Cardiac muscle cell (in vitro differentiated cells and primary cell): ENCODE measurements at regions not wholly inside any gene's neighbourhood (a gene's known extent, or its start where the extent isn't known, plus 50 kb on each side); places are given as distances from the start of the nearest gene placed in this dataset.

Source experiments
- DNase-seq, 2 donors: peaks; one replicate each; pipeline versions ENCODE4 v3.0.0 to v3.0.0-alpha.2; 2010 to 2017; ENCODE audit warnings: low read depth in 1 of 2, low spot score in 1 of 2
- H3K27ac ChIP-seq: fragments of 200-600 bp; sonication (generic); 2 replicates; pipeline ENCODE4 v1.5.1; 2016
- H3K27me3 ChIP-seq: fragments of 200-600 bp; sonication (generic); 2 replicates; pipeline ENCODE4 v1.6.0; 2016; ENCODE audit warnings: control low read depth
- H3K36me3 ChIP-seq: fragments of 200-600 bp; sonication (generic); 2 replicates; pipeline ENCODE4 v1.5.1; 2016; ENCODE audit warnings: control low read depth
- H3K4me1 ChIP-seq: fragments of 200-600 bp; sonication (generic); 2 replicates; pipeline ENCODE4 v1.8.1; 2017; ENCODE audit warnings: low read depth, mild to moderate bottlenecking, mixed run types
- H3K4me3 ChIP-seq: fragments of 200-600 bp; sonication (generic); 2 replicates; pipeline ENCODE4 v1.5.1; 2016; ENCODE audit warnings: mild to moderate bottlenecking
- H3K9me3 ChIP-seq: fragments of 200-600 bp; sonication (generic); 2 replicates; pipeline ENCODE4 v1.5.1; 2017; ENCODE audit warnings: low read depth, mild to moderate bottlenecking, control low read depth
- TF ChIP-seq, protein P1 (sequence below): IDR thresholded peaks from 2 replicates; pipeline ENCODE4 v1.5.1; 2012; ENCODE audit warnings: low read depth, mild to moderate bottlenecking, low read length

DNA sequence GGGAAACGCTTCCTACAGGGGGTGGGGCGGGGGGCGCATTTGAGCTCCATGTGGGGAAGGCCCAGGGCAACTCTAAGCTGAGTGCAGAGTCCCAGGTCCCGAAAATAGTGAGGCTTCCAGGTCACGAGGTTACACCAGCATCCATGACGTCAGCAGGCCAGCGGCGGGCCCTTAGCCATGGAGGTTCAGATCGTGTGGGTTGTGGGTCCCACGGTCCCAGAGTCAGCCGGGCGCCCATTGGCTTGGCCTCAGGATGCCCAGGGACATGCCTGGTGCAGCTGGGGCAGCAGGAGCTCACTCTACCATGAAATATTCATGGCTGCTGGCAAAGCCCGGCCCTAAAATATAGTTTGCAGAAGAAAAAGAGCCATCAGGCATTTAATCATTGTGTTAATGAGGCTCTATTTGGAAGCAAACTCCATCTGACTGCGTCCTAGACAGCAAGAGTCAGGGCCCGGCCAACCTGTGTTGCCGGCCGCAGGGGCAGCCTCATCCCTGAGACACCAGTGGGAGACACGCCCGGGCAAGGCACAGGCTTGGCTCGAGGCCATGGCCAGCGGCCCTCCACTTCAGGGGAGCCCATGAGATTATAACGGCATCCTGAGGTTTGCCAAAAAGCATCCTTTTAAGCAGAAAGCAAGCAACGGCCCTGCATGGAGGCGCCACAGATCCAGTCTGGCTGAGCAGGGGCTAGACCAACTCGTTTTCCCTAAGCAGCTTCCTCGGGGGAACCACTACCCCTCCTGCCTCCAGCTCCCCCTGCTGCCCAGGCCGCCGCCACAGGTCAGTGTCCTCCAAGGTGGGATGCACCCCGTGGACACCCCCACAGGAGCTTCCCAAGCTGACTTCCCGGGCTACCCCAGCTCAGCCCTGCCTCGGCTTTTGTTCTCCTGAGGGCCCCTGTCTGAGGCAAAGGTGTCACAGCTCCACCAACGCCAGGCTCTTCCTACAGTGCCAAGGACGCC is 108.9 kb upstream of the PPP1R26 start:
- H3K27me3 ChIP-seq: no peaks in the 10 kb centered on the region
- TF ChIP-seq, protein P1, sequence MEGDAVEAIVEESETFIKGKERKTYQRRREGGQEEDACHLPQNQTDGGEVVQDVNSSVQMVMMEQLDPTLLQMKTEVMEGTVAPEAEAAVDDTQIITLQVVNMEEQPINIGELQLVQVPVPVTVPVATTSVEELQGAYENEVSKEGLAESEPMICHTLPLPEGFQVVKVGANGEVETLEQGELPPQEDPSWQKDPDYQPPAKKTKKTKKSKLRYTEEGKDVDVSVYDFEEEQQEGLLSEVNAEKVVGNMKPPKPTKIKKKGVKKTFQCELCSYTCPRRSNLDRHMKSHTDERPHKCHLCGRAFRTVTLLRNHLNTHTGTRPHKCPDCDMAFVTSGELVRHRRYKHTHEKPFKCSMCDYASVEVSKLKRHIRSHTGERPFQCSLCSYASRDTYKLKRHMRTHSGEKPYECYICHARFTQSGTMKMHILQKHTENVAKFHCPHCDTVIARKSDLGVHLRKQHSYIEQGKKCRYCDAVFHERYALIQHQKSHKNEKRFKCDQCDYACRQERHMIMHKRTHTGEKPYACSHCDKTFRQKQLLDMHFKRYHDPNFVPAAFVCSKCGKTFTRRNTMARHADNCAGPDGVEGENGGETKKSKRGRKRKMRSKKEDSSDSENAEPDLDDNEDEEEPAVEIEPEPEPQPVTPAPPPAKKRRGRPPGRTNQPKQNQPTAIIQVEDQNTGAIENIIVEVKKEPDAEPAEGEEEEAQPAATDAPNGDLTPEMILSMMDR: no peak
- DNase-seq: no peak
- no peaks in the 10 kb centered on the region for H3K36me3 ChIP-seq
- H3K4me3 ChIP-seq: no peak overlapping the region
- no peaks in the 10 kb centered on the region for H3K9me3 ChIP-seq
- H3K27ac ChIP-seq: no peak overlapping the region
- no peaks in the 10 kb centered on the region for H3K4me1 ChIP-seq

DNA sequence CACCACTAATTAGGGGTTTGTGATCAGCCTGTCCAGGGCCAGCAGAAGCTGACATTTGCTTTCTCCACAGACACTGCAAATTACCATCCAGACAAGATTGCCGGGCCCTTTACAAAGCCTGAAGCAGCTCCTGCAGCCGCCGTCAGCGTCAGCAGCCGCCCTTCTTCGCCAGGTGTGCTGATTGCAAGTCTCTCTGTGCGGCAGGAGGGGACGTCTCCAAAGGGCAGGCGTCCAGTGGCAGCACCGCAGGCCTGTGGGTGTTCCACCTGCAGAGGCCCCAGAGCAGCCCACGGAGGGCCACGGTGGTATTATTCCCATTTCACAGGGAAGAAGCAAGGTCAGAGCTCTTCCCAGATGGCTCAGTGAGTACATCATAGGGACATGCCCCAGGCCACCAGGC is 108.0 kb upstream of the PPP1R26 start:
- Histone ChIP-seq H3K27ac (no peak overlapping the region), H3K4me3 (no peak overlapping the region), H3K4me1 (no peaks in the 10 kb centered on the region), H3K27me3 (no peaks in the 10 kb centered on the region), H3K9me3 (no peaks in the 10 kb centered on the region), H3K36me3 (no peaks in the 10 kb centered on the region)
- no peak for DNase-seq
- TF ChIP-seq, protein P1: no peak

DNA sequence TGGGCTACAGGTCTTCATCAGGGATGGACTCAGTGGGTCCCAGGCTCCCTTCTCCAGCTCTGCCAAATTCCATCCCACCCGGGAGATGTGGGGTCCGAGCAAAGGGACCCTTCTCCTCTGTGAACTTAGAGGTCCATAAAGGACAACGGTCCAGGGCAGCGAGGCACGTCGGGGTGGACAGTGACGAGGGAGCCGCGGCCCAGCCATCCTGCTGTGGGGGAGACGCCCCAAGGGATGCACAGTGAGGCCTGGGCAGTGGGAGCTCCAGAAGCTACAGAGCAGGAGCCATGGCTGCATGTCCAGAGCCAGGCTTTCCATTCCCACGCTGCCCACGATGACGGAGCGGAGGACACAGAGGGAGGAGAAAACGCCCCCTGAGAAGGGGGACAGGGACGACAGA is 107.5 kb upstream of the PPP1R26 start:
- Histone ChIP-seq H3K27me3 (no peaks in the 10 kb centered on the region), H3K27ac (no peak overlapping the region), H3K36me3 (no peaks in the 10 kb centered on the region), H3K4me3 (no peak overlapping the region), H3K4me1 (no peaks in the 10 kb centered on the region), H3K9me3 (no peaks in the 10 kb centered on the region)
- DNase-seq: no peak
- TF ChIP-seq, protein P1: no peak

DNA sequence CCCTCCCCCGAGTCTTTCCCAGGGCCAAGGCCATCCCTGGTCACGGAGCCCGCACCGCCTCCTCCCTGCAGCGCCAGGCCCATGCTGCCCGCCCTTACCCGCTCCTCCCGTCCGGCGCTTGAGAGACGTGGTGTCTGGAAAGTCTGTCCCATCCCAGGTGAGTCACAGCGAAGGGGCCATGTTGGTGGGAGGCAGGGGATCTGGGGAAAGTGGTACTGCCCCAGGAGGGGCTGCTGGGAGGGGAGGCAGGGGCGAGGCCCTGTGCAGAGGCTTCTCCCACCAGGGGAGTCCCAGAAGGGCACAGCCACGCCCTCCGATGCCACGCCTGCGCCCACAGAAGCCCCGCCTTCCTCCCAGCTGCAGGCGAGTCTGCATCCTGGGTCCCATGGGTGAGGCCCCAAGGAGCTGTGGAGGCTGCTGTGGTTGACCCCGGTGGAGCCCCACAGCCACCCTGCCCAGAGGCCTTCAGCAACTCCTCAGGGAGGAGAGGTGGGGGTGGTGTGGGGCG is 107.0 kb upstream of the PPP1R26 start:
- H3K4me3 ChIP-seq: no peak overlapping the region

DNA sequence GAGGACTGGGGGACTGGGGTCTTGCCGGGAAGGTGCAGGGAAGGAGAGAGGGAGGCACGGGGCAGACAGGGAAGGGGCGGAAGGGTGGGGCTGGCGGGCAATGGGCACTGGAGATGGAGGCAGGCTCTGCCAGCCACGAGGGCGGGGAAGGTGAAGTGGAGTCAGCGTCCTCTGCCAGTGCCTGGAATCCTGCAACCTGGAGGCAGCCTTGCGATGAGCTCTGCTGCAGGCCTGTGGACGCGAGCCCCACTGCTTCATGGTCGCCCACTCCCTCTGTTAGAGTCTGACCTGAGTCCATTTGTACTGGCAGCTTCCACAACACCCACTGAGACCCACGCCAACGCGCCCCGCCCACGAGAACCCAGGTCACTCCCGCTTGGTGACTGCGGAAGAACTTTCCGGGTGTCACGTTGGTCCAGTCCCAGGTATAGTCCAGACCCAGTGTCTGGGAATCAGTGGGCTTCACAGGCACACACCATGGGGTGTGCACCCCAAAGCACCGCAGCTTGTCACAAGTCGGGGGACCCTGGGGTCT is 106.4 kb upstream of the PPP1R26 start:
- no peaks in the 10 kb centered on the region for H3K36me3 ChIP-seq
- no peaks in the 10 kb centered on the region for H3K4me1 ChIP-seq
- H3K4me3 ChIP-seq: no peak overlapping the region
- no peak overlapping the region for H3K27ac ChIP-seq
- no peak for DNase-seq
- no peaks in the 10 kb centered on the region for H3K9me3 ChIP-seq
- no peaks in the 10 kb centered on the region for H3K27me3 ChIP-seq
- TF ChIP-seq, protein P1: no peak

More for the DNA sequence above, 107.0 kb upstream of the PPP1R26 start:
- Histone ChIP-seq H3K9me3 (no peaks in the 10 kb centered on the region), H3K27ac (no peak overlapping the region), H3K27me3 (no peaks in the 10 kb centered on the region), H3K36me3 (no peaks in the 10 kb centered on the region), H3K4me1 (no peaks in the 10 kb centered on the region)
- no peak for DNase-seq
- TF ChIP-seq, protein P1: no peak
